Stimulated activated CD4-positive, alpha-beta T cell treated with anti-CD3 and anti-CD28 coated beads, Interleukin-4, amount 100 ng/mL, for 4 hours (primary cell): ENCODE measurements at regions not wholly inside any gene's neighbourhood (a gene's known extent, or its start where the extent isn't known, plus 50 kb on each side); places are given as distances from the start of the nearest gene placed in this dataset.

Experiments
- DNase-seq, 2 experiments: peaks; one replicate each; pipeline ENCODE4 v3.0.0-alpha.2; 2020

GRCh38 chr3:13223574-13224237, 150.5 kb upstream of the IQSEC1 start:
- no peak for DNase-seq

- no peak for DNase-seq
Measured at GRCh38 chr3:13222891-13223573, 149.8 kb upstream of the IQSEC1 start.

- DNase-seq = no peak
Measured at GRCh38 chr3:13222131-13222530, 148.9 kb upstream of the IQSEC1 start.

GRCh38 chr3:13221491-13222061, 148.3 kb upstream of the IQSEC1 start:
- no peak for DNase-seq

GRCh38 chr3:13220991-13221390, 147.8 kb upstream of the IQSEC1 start:
- DNase-seq = no peak

- no peak for DNase-seq
Measured at GRCh38 chr3:13219902-13220296, 146.7 kb upstream of the IQSEC1 start.

GRCh38 chr3:13219077-13219901, 146.1 kb upstream of the IQSEC1 start:
- DNase-seq = no peak

GRCh38 chr3:13218541-13218908, 145.3 kb upstream of the IQSEC1 start:
- no peak for DNase-seq

GRCh38 chr3:13217736-13218540, 144.7 kb upstream of the IQSEC1 start:
- DNase-seq = no peak

- no peak for DNase-seq
Measured at GRCh38 chr3:13217253-13217652, 144.0 kb upstream of the IQSEC1 start.

GRCh38 chr3:13215940-13216546, 142.8 kb upstream of the IQSEC1 start:
- no peak for DNase-seq

- no peak for DNase-seq
Measured at GRCh38 chr3:13214847-13215472, 141.7 kb upstream of the IQSEC1 start.

- DNase-seq = no peak
Measured at GRCh38 chr3:13213911-13214846, 140.9 kb upstream of the IQSEC1 start.

- no peak for DNase-seq
Measured at GRCh38 chr3:13213490-13213889, 140.3 kb upstream of the IQSEC1 start.

GRCh38 chr3:13211605-13212210, 138.5 kb upstream of the IQSEC1 start:
- DNase-seq = no peak

GRCh38 chr3:13210221-13210975, 137.2 kb upstream of the IQSEC1 start:
- DNase-seq = no peak

GRCh38 chr3:13209634-13209997, 136.4 kb upstream of the IQSEC1 start:
- no peak for DNase-seq

- no peak for DNase-seq
Measured at GRCh38 chr3:13208706-13209633, 135.7 kb upstream of the IQSEC1 start.
